ENCODE measurements at regions not wholly inside any gene's neighbourhood (a gene's known extent, or its start where the extent isn't known, plus 50 kb on each side); places are given as distances from the start of the nearest gene placed in this dataset.
"Not testable (repeated sequence)": the region's sequence is repeated elsewhere in the genome, so short reads cannot be mapped to it uniquely, and the experiment has no call there.

DNA sequence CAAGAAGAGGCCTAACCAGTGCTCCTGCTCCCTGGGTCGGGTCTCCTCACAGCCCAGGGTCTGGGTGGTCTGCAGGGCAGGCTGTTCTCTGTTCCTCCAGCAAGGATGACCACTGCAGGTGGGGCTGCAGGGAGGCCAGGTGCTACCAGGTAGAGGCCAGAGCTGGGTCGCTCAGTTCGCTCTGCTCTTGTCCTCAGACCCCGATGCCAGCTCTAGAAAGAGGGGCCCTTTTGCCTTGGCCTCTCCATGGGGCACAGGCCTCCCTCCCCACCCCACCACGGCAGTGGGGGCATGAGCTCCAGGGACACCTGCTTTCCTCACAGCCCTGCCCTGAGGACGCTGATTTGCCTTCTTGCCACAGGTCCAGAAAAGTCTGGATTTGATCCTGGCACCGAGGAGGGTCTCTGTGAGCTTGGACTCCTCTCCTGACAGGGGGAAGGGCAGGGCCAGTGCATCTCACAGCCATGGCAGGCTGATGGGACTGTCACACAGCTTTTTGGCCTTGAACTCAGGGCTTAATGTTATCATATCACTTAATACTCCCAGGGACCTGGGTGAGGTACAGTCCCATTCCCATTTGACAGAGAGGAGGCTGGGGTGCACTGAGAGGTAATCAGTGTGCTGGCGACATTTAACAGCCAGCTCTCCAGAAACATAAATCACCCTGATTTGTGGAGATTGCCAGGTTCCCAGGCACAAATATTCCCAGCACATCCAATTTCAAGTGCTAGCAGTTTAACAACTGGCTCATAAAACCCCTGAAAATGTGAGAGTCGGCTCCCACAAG lies 273.0 kb upstream of the SFSWAP start:
- DNase-seq (ENCODE audit: low read depth) = no peak

- DNase-seq (ENCODE audit: low read depth) = not testable (repeated sequence)
These were observed 272.4 kb upstream of the SFSWAP start for GRCh38 chr12:131438493-131438835.

DNA sequence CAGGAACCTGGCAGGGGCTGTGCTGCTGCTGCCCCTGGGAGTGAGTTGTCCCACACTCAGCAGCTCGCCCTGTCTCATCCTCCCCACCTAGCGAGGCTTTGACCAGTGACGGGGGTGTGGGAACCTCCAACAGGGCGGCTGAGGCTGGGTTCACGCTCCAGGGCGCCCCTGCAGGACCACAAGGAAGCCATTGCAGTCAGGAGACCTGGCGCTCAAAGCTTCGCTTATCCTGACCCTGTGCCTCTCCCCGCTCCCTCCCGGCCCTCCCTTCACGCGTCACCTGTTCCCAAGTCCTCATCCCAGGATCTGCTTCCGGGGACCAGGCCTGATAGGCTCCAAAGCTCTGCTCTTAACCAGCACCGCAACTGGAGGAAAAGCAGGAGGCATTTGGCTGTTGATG lies 272.0 kb upstream of the SFSWAP start:
- no peak for DNase-seq (ENCODE audit: low read depth)

DNA sequence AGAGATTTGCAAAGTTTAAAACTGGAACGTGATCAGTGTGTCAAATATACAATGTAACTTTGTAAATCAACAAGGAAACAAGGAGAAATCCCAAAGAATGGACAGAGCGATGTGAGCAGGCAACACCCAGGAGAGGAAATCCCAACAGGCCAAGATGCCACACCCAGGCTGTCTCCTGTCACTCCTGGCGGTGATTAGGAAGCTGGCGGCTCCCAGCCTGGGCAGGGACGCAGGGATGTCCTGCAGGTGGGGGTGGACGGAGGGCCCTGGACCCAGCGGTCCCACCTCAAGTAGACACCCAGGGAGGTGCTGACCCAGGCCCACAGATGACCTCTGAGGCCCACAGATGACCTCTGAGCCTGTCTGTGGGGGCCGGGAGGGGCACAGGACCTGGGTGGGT lies 271.1 kb upstream of the SFSWAP start:
- DNase-seq (ENCODE audit: low read depth) = not testable (repeated sequence)

DNA sequence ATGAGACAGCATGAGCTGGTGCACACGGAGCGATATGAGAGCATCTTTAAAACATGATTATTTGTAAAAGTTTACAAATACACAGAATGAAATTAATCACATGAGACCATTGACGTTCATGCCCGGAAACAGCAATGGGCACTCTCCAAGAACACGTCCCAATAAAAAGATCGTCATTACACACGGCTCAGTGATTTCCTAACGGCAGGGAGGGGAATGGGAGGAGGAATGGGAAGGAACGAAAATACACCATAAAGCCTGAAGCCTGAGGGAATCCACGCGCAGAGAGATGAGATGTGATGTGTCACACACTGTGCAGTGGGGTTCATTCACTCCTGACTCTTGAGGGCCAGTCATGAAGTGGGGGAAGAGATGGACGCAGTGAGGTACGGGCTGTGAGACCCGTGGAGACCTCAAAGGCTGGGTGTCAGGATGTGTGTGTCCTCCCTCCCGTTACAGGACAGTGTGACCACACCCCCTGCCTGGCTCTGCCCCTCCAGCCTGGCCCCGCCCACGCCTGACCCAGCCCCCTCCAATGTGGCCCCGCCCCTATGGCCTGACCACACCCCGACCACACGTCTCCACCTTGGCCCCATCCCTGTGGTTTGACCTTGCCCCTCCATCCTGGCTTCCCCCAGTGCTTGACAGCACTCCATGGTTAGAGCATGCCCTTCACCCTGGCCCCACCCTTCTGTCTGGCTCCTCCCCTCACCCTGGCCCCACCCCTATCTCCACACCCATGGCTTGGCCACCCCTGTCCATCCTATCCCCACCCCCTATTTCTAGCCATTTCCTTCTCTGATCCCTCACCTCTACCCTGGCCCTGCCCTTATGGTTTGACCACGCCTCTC lies 270.5 kb upstream of the SFSWAP start:
- not testable (repeated sequence) for DNase-seq (ENCODE audit: low read depth)

GRCh38 chr12:131441060-131441396 lies 269.9 kb upstream of the SFSWAP start:
- DNase-seq (ENCODE audit: low read depth) = no peak

- DNase-seq (ENCODE audit: low read depth) = no peak
These were observed 269.1 kb upstream of the SFSWAP start for GRCh38 chr12:131441638-131442336.

DNA sequence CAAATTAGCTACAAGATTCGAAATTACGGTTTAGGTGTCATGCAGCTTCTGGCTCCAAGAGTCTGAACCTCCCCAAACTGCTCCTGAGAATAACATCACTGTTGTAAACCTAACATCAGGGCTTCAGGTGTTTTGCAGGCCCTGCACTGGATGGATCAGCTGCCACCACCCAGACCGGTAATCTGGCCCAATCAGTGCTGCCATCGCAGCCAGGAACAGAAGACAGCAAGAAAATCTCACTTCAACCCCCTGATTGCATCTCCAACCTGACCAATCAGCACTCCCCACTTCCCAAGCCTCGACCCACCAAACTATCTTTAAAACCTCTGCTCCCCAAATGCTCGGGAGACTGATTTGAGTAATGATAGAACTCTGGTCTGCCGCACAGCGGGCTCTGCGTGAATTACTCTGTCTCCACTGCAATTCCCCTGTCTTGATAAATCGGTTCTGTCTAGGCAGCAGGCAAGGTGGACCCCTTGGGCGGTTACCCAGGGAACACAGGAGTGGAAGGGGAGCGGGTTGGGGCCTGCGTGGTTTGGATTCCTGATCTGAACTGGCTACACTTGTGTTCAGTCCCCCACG lies 268.5 kb upstream of the SFSWAP start:
- no peak for DNase-seq (ENCODE audit: low read depth)

DNA sequence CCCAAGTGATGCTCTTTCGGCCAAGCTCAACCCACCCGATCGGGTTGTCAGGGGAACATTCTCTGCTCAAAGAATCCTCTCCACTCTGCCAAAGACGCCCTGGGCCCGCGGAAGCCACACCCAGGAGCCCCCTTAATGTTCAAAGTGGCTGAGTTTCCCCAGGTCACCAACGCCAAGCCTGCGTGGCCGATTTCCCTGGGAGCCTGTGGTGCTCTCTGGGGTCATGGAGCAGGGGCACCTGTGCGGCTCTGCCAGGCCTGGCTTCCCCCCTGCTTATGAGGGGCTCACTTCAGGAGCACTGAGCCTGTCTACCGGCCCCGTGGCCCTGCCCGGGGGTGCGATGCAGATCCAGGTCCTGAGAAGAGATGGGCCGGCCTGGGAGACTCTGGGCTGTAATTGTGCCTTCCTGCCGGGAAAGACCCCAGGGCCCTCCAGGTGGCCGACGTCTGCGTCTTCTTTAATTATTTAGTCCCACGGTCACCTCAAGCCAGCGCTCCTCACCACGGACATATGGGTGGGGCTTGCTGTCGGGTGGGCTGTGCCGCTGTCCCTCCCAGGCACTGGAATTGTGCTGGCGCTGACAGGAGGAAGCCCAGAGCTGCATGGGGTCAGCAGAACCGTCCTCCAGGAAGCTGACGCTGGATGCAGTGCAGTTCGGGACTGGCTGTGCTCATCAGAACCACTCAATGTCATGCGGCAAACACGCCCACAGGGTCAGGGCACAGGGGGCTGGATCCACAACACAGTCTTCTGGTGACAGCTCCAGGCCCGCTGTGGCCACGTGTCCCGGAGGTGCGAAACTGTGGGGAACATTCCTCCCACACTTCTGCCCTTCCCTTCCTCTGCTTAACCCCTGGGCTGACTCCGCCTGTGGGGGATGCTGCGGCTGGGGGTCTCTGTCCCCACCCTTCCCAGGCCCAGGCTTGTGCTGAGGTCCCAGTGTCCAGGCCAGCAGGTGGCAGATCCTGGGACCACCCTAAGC lies 267.6 kb upstream of the SFSWAP start:
- no peak for DNase-seq (ENCODE audit: low read depth)

DNA sequence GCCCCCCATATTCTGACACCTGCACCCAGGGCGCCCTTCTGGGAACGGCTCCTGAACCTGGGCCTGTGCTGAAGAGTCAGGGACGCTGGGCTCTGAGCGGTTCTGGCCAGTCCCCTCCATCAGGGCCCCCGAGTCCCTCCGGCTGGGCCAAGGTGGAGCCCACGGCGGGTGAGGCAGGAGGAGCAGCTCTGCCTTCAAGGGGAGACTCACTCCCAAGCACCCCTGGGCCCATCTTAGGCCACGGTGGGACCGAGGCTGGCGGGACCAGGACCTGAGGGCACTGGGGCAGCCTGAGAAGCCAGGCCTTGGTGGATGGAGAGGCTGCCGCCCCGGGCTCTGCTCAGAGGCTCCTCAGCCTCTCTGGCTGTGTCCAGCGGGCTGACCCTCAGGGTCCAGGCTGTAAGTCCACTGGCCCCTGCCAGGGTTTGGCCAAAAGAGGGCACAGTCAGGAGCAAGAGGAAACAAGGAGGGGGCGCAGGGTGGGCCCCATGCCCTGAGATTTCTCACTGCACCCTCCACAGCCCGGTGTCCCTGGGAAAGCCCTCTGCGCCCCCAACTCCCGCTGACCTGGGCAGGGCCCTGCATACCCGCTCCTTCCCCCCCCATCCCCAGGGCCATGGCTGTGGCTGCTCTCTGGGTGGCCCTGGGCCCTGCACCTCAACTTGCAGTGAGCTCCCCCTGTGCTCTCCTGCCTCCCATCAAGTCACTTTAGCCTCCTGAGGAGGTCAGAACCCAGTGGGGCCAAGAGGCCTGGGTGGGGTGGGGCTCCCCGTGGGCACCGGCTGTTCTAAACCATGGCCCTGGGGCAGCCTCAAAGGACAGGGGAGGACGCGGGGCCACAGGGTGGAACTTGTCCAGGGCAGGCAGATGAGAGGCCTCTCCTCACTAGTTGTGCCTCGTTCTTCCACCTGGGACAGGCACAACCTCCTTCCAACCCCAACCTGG lies 266.4 kb upstream of the SFSWAP start:
- DNase-seq (ENCODE audit: low read depth) = no peak

GRCh38 chr12:131445184-131445774 lies 265.6 kb upstream of the SFSWAP start:
- DNase-seq (ENCODE audit: low read depth) = no peak

DNA sequence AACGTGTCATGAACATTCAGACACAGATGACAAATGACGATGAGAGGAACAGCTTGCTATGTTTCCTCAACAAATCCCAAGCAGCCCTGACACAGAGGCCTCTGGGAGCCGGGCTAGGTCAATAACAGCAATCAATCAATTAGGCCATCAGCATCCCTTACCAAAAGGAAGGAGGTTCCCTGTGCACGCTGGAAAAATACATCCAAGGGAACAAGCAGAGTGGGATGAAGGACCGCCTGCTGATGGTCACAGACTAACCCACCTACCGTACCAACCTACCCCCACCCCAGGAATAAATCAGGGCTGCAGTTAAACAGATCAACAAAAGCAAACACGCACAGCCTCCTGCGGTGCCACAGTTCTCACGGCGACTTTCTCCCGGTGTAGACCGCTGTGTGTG lies 265.1 kb upstream of the SFSWAP start:
- no peak for DNase-seq (ENCODE audit: low read depth)

- DNase-seq (ENCODE audit: low read depth) = not testable (repeated sequence)
These were observed 263.3 kb upstream of the SFSWAP start for GRCh38 chr12:131447636-131448035.

GRCh38 chr12:131448254-131448795 lies 262.6 kb upstream of the SFSWAP start:
- DNase-seq (ENCODE audit: low read depth) = no peak

GRCh38 chr12:131449027-131449426 lies 261.9 kb upstream of the SFSWAP start:
- no peak for DNase-seq (ENCODE audit: low read depth)

DNA sequence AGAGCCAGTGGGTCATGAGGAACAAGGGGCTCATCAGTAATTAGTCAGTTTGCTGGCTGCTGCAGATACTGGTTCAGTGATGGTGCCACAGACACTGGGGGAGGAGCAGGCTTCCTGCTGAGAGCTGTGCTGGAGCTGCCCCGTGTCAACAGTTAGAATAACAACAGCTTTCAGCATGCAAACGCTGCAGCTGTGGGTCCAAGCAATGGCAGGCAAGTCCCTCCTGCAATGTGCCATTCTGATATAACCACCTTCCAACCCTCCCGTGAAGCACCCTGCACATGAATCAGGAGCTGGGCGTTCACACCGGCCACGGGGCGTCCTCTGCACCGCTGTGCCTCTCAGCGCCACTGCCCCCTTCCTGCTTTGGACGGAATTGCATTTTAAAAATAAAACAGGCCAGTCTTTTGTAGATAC lies 258.4 kb upstream of the SFSWAP start:
- DNase-seq (ENCODE audit: low read depth) = no peak

DNA sequence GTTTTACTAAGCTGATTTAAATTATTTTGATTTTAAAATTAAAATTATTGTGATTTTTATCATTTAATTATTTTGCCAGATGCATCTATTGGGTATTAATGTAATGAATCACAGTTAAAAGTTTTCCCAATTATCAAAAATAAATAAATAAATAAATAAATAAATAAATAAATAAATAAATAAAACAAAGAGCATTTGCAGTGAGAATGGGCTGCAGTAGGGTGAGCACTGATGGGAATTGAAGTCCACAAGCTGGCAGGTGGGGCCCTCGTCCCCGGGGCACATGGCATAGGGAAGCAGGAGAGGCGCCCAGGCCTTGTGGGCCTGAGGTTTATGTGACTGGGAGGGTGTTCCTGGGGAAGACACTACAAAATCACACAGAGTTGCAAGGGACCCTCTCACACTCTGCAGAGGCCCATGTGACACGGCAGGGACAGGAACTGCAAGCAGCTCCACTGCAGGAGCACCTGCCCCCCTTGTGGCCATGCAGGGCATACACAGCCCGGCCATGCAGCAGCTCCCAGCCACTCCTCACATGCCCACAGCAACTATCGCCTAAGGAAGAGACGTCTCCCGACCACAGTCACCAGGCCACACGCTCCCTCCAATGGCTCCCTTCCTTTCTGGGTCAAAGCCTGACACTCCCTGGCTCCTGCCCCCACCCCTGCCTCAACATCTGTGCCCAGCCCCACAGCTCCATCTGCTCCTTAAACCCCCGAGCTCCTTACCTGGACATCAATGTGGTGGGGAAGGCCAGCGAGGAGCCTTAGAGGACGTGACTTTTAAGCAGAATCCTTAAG lies 256.3 kb upstream of the SFSWAP start:
- DNase-seq (ENCODE audit: low read depth) = no peak

DNA sequence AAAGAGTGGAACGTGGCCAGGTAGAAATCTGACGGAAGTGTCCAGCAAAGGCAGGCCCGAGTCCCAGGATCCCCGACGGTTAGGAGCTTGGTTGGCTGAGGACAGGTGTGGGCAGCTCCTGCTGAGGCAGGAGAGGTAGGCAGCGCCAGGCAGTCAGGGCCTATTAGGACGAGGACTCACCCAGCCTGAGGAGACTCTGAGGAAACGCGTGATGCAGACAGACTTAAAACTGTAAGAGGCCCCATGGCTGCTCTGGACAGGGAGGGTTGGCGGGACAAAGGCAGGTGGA lies 255.7 kb upstream of the SFSWAP start:
- no peak for DNase-seq (ENCODE audit: low read depth)

DNA sequence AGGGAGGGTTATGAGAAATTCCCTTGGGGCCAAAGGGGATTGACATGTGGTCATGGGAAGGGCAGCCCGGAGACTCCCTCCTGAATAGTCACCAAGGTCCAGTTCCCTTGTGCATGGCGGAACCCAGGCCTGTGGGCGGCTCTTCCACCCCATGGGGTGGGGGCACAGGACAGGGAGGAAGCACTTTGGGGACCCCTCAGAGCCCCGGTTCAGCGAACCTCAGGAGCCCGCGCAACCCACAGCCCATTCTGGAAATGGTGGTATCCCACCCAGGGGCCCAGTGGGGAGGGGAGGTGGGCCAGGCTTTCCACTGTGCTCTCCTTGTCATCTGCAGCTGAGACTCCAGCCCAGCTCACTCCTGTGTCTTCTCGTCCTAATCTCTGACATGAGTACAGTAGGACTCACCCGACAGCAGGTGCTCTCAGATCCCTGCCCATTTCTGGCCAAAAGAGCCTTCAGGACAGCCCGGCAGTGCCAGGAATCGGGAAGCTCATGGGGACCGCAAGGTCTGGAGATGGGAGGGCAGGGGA lies 255.2 kb upstream of the SFSWAP start:
- no peak for DNase-seq (ENCODE audit: low read depth)
